GM12878 (cell line): ENCODE measurements at regions not wholly inside any gene's neighbourhood (a gene's known extent, or its start where the extent isn't known, plus 50 kb on each side); places are given as distances from the start of the nearest gene placed in this dataset.

Experiments used
- ATAC-seq: fragments of 200-7000 bp; cut with Tn5 transposase; 3 replicates; pipeline ENCODE4 v1.9.1; 2020; ENCODE audit warnings: mild to moderate bottlenecking, moderate library complexity
- BruUV-seq: library from RNA; stranded (reverse); fragments of 400-500 nt; replicated peaks from 2 replicates; lab custom pipeline; 2021; lab: Mats Ljungman, UMichigan
- CTCF ChIA-PET: fragments of 300-600 bp; sonication (Branson Sonifier 250); formaldehyde crosslinking; extraction: SDS; loops from one replicate; lab custom pipeline; 2021; ENCODE audit warnings: inconsistent platforms; lab: Yijun Ruan, JAX
- POLR2A ChIA-PET: fragments of 350-600 bp; formaldehyde crosslinking; extraction: SDS; loops from one replicate; lab custom pipeline; 2021; ENCODE audit warnings: inconsistent platforms; lab: Charles Lee
- RAD21 ChIA-PET: fragments of 300-600 bp; sonication (Branson Sonifier 250); formaldehyde crosslinking; loops from one replicate; lab custom pipeline; 2023; ENCODE audit warnings: antibody characterized with exemption; ENCODE audit not compliant: unreplicated experiment; lab: Charles Lee
- SMC1A ChIA-PET: fragments of 300-600 bp; sonication (Branson Sonifier 250); formaldehyde crosslinking; loops from one replicate; lab custom pipeline; 2023; ENCODE audit not compliant: unreplicated experiment, uncharacterized antibody; lab: Charles Lee
- DNase-seq: peaks from one replicate; pipeline ENCODE4 v3.0.0-alpha.2; 2011; ENCODE audit warnings: low read depth, low spot score
- FAIRE-seq: peaks from 3 replicates; lab custom pipeline; 2011; peaks lifted over from hg19 to GRCh38; lab: Jason Lieb, UNC
- H2AFZ ChIP-seq: 2 replicates; pipeline ENCODE4 v1.6.0; 2011; ENCODE audit warnings: low read depth, low read length, control low read depth; ENCODE audit not compliant: control insufficient read depth
- H3K27ac ChIP-seq: 2 replicates; pipeline ENCODE4 v1.5.1; 2011; ENCODE audit warnings: control low read depth; ENCODE audit not compliant: control insufficient read depth, insufficient read depth
- H3K27me3 ChIP-seq, 2 experiments: replicated peaks in 1 of 2; 2 replicates each; pipeline versions ENCODE4 v1.6.0 to v1.6.1; 2011; ENCODE audit warnings: low read length in 1 of 2; ENCODE audit not compliant: control insufficient read depth in 2 of 2, insufficient read depth in 2 of 2
- H3K36me3 ChIP-seq, 2 experiments: 2 replicates each; pipeline ENCODE4 v1.5.1; 2011; ENCODE audit warnings: low read length in 1 of 2; ENCODE audit not compliant: control insufficient read depth in 2 of 2, insufficient read depth in 2 of 2
- H3K4me1 ChIP-seq: 2 replicates; pipeline ENCODE4 v1.6.1; 2011; ENCODE audit warnings: mild to moderate bottlenecking, low read length, moderate library complexity, mixed read lengths; ENCODE audit not compliant: control insufficient read depth, insufficient read depth
- H3K4me2 ChIP-seq: 2 replicates; pipeline ENCODE4 v1.6.0; 2011; ENCODE audit warnings: control low read depth; ENCODE audit not compliant: control insufficient read depth, insufficient read depth
- H3K4me3 ChIP-seq: fragments of 200-600 bp; sonication (generic); 2 replicates; pipeline ENCODE4 v1.5.1; 2016
- H3K79me2 ChIP-seq: 2 replicates; pipeline ENCODE4 v1.6.0; 2011; ENCODE audit warnings: low read length; ENCODE audit not compliant: control insufficient read depth, insufficient read depth
- H3K9ac ChIP-seq: 2 replicates; pipeline ENCODE4 v1.8.0; 2011; ENCODE audit warnings: low read length, control low read depth, mixed read lengths; ENCODE audit not compliant: control insufficient read depth, insufficient read depth
- H3K9me3 ChIP-seq: replicated peaks from 3 replicates; pipeline ENCODE4 v1.5.1; 2011; ENCODE audit warnings: mild to moderate bottlenecking, low read length; ENCODE audit not compliant: control insufficient read depth, insufficient read depth
- H4K20me1 ChIP-seq: 2 replicates; pipeline ENCODE4 v1.6.0; 2011; ENCODE audit not compliant: control insufficient read depth, insufficient read depth
- BCL3 ChIP-seq: IDR thresholded peaks from 2 replicates; pipeline ENCODE4 v1.6.1; 2011; ENCODE audit warnings: borderline replicate concordance, low read depth, mild to moderate bottlenecking, moderate library complexity, low read length; ENCODE audit not compliant: insufficient read depth, poor library complexity, severe bottlenecking
- EP300 ChIP-seq, 2 experiments: fragments of 150-350 bp in 1 of 2; IDR thresholded peaks; 2 replicates each; pipeline ENCODE4 v1.6.1; 2011 to 2012; ENCODE audit warnings: low read depth in 2 of 2, low read length in 2 of 2, borderline replicate concordance in 1 of 2, improper control_type of control experiment in 1 of 2, inconsistent platforms in 1 of 2; ENCODE audit not compliant: control insufficient read depth in 1 of 2
- GABPA ChIP-seq: IDR thresholded peaks from 2 replicates; pipeline ENCODE4 v1.6.1; 2014; ENCODE audit warnings: antibody characterized with exemption, low read depth, mild to moderate bottlenecking, inconsistent platforms
- IKZF1 ChIP-seq: fragments of 450-650 bp; conservative IDR thresholded peaks from 2 replicates; pipeline ENCODE4 v1.6.1; 2017; ENCODE audit warnings: antibody characterized with exemption, mild to moderate bottlenecking
- MEF2B ChIP-seq: fragments of 450-650 bp; IDR thresholded peaks from 2 replicates; pipeline ENCODE4 v1.6.1; 2018; ENCODE audit warnings: mild to moderate bottlenecking, moderate library complexity; ENCODE audit not compliant: partially characterized antibody, poor library complexity, severe bottlenecking
- PAX8 ChIP-seq: fragments of 450-650 bp; IDR thresholded peaks from 2 replicates; pipeline ENCODE4 v1.6.1; 2017; ENCODE audit warnings: mild to moderate bottlenecking, moderate library complexity
- PRDM15 ChIP-seq: fragments of 450-650 bp; formaldehyde crosslinking; IDR thresholded peaks from 2 replicates; pipeline ENCODE4 v1.4.0; 2020; ENCODE audit warnings: mild to moderate bottlenecking, moderate library complexity
- RFX5 ChIP-seq: IDR thresholded peaks from 2 replicates; pipeline ENCODE4 v1.6.1; 2011; ENCODE audit warnings: low read depth, low read length, improper control_type of control experiment
- SIX5 ChIP-seq: IDR thresholded peaks from 2 replicates; pipeline ENCODE4 v1.6.1; 2011; ENCODE audit warnings: mild to moderate bottlenecking, low read depth, low read length, moderate library complexity; ENCODE audit not compliant: severe bottlenecking
- SMAD5 ChIP-seq: IDR thresholded peaks from 2 replicates; pipeline ENCODE4 v1.6.1; 2016; ENCODE audit warnings: antibody characterized with exemption, low read depth
- SMARCA5 ChIP-seq: fragments of 450-650 bp; IDR thresholded peaks from 2 replicates; pipeline ENCODE4 v1.6.1; 2017; ENCODE audit warnings: mild to moderate bottlenecking
- SREBF2 ChIP-seq: IDR thresholded peaks from 2 replicates; pipeline ENCODE4 v1.6.1; 2012; ENCODE audit warnings: mild to moderate bottlenecking, low read length
- ZNF687 ChIP-seq: fragments of 450-650 bp; IDR thresholded peaks from 2 replicates; pipeline ENCODE4 v1.6.1; 2017; ENCODE audit warnings: mild to moderate bottlenecking, moderate library complexity
- WGBS: methylation state at CpG from one replicate; pipeline ENCODE4 v1.1.6; 2016; ENCODE audit warnings: low lambda C conversion rate; ENCODE audit not compliant: insufficient replicate concordance, insufficient coverage; ENCODE audit errors: missing lambda C conversion rate; 5-methylcytosine and 5-hydroxymethylcytosine counted together
- in situ Hi-C: fragments of 300-500 bp; cut with MboI; formaldehyde crosslinking; loops from 9 replicates; pipeline ENCODE4 v1.14.3; 2018; ENCODE audit warnings: mixed read lengths
- intact Hi-C: fragments of 100-400 bp; cut with micrococcal nuclease; formaldehyde crosslinking; loops from one replicate; pipeline ENCODE4 v1.14.2; 2022; ENCODE audit not compliant: unreplicated experiment
- TF ChIP-seq, protein P1 (sequence below): IDR thresholded peaks from 2 replicates; pipeline ENCODE4 v1.6.1; 2012; ENCODE audit warnings: low read length, inconsistent platforms

DNA sequence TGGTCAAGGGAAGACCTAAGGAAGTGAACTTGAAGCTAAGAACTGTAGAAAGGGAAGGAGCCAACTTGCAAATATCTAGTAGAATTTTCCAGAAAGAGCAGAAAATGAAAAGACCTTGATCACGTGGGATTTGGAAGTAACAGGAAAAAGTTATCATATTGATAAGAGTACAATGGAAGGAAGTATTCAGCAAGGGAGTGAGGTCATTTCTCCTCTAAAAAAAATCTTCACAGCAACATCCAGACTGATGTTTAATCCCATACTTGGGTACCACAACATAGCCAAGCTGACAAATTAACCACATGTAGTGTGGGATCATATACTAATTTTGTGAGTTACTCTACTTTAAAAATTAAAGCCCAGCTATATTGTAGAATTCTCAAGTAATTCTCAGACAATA is 207.0 kb upstream of the CXCL12 start:
- FAIRE-seq, result no peak
- POLR2A ChIA-PET, result no interaction called here
- Histone ChIP-seq H3K79me2 (no peaks in the 10 kb centered on the region), H3K4me1 (no peaks in the 10 kb centered on the region), H3K9me3 (no peaks in the 10 kb centered on the region), H2AFZ (no peak overlapping the region), H3K27me3 (no peaks in the 10 kb centered on the region), H3K36me3 (no peaks in the 10 kb centered on the region), H3K9ac (no peak overlapping the region), H3K4me3 (no peak overlapping the region), H4K20me1 (no peaks in the 10 kb centered on the region), H3K27ac (no peak overlapping the region), H3K4me2 (no peak overlapping the region)
- DNase-seq, result no peak
- RAD21 ChIA-PET, result no interaction called here
- CTCF ChIA-PET, result no interaction called here
- intact Hi-C loops, result no loop called here
- SMC1A ChIA-PET, result interaction anchor here (0.8 kb wide), 1 partner anchor 47 kb away, joined by 3 read pairs; no protein-coding TSS in a partner anchor
- 0% methylated on average over 1 of the region's 1 CpG for WGBS
- no TSS peak for BruUV-seq
- in situ Hi-C loops, result no loop called here
- no peak for ATAC-seq
- TF ChIP-seq PAX8 (no peak), MEF2B (no peak), BCL3 (no peak), IKZF1 (no peak), PRDM15 (CRISPR knock-in tag) (no peak), RFX5 (no peak), SIX5 (no peak), ZNF687 (no peak), GABPA (no peak), SREBF2 (no peak), EP300 (IDR thresholded peaks at IDR 0.05; ENCODE audit: borderline replicate concordance in 1 of 2, control insufficient read depth in 1 of 2, low read depth in 2 of 2, low read length in 2 of 2) (no peak), SMAD5 (no peak), SMARCA5 (no peak)
- TF ChIP-seq, protein P1, sequence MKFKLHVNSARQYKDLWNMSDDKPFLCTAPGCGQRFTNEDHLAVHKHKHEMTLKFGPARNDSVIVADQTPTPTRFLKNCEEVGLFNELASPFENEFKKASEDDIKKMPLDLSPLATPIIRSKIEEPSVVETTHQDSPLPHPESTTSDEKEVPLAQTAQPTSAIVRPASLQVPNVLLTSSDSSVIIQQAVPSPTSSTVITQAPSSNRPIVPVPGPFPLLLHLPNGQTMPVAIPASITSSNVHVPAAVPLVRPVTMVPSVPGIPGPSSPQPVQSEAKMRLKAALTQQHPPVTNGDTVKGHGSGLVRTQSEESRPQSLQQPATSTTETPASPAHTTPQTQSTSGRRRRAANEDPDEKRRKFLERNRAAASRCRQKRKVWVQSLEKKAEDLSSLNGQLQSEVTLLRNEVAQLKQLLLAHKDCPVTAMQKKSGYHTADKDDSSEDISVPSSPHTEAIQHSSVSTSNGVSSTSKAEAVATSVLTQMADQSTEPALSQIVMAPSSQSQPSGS, result no peak
